ENCODE measurements at regions not wholly inside any gene's neighbourhood (a gene's known extent, or its start where the extent isn't known, plus 50 kb on each side); places are given as distances from the start of the nearest gene placed in this dataset.

- DNase-seq (ENCODE audit: low spot score in 2 of 2): peak in 1 of 2 donors; percentile 77
- TF ChIP-seq POLR2A (IDR thresholded peaks at IDR 0.05): no peak
- no peak for TF ChIP-seq CTCF (IDR thresholded peaks at IDR 0.05)
- intact Hi-C loops (cut with DNase I; ENCODE audit: low total_unique reads): no loop called here
- 92% methylated on average over 6 of the region's 6 CpGs for WGBS, 2 donors
- no peak overlapping the region for H3K4me3 ChIP-seq (ENCODE audit: low read depth, poor library complexity, severe bottlenecking)
Observed at GRCh38 chr15:27677951-27678350, 421.2 kb downstream of the OCA2 start.

- TF ChIP-seq CTCF (IDR thresholded peaks at IDR 0.05) (no peak), POLR2A (IDR thresholded peaks at IDR 0.05) (no peak)
- intact Hi-C loops (cut with DNase I; ENCODE audit: low total_unique reads): no loop called here
- WGBS, 2 donors: 91 to 96% methylated on average over 9 of the region's 9 CpGs
- no peak overlapping the region for H3K4me3 ChIP-seq (ENCODE audit: low read depth, poor library complexity, severe bottlenecking)
- DNase-seq (ENCODE audit: low spot score in 2 of 2): peak in 1 of 2 donors; percentile 66
Observed at GRCh38 chr15:27676647-27677046, 422.5 kb downstream of the OCA2 start.

GRCh38 chr15:27675571-27675970 lies 423.5 kb downstream of the OCA2 start:
- WGBS, 2 donors: 80 to 85% methylated on average over 8 of the region's 8 CpGs
- no peak for TF ChIP-seq POLR2A (IDR thresholded peaks at IDR 0.05)
- TF ChIP-seq CTCF (IDR thresholded peaks at IDR 0.05): no peak
- DNase-seq (ENCODE audit: low spot score in 2 of 2): peak in 1 of 2 donors; percentile 50
- intact Hi-C loops (cut with DNase I; ENCODE audit: low total_unique reads): no loop called here
- no peak overlapping the region for H3K4me3 ChIP-seq (ENCODE audit: low read depth, poor library complexity, severe bottlenecking)

DNA sequence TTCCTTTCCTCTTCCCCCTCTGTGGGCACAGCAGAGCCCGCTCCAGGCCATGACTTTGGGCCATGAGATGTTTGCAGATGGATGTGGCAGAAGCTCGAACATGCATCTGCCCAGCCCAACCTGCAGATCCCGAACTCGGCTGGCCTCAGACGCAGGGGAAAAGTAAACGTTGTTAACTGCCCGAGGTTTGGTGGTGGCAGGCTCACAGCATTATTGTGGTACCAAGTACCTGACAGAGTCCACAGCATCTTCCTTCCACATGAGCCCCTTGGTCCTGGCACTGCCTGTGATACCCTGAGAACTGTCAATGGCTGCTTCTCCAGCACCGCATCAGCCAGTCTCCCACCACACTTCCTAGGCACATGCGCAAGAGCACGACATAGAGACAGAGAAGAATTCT lies 424.3 kb downstream of the OCA2 start:
- no peak overlapping the region for H3K4me3 ChIP-seq (ENCODE audit: low read depth, poor library complexity, severe bottlenecking)
- TF ChIP-seq CTCF (IDR thresholded peaks at IDR 0.05) (no peak), POLR2A (IDR thresholded peaks at IDR 0.05) (no peak)
- intact Hi-C loops (cut with DNase I; ENCODE audit: low total_unique reads): no loop called here
- DNase-seq (ENCODE audit: low spot score in 2 of 2): peak in 1 of 2 donors; percentile 57
- WGBS, 2 donors: 89% methylated on average over 10 of the region's 10 CpGs

DNA sequence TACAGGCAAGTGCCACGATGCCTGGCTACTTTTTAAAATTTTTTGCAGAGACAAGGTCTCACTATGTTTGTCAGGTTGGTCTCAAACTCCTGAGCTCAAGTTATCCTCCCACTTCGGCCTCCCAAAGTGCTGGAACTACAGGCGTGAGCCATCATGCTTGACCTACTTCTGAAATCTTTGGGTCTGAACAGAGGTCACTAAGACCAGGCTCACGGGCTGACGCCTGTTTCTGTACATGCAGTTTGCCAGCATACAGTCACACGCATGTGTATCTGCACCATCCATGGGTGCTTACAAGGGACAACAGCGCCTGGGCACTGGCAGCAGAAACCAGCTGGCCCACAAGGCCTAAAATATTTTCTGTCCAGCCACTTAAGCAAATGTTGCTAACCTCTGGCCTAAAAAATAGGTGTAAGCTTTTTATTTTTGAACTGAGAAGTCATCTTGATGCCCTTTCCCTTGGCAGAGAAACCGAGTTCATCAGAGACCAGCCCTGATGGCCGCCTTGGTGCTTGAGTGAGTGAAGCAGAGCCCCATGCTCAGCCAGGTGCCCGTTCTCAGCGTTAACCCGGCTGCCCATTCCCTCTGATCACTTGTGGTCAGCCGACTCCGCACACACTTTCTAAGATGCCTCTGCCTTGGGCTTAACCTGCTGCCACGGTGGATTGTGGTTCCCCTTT lies 425.2 kb downstream of the OCA2 start:
- 92 to 94% methylated on average over 15 of the region's 15 CpGs for WGBS, 2 donors
- TF ChIP-seq CTCF (IDR thresholded peaks at IDR 0.05) (no peak), POLR2A (IDR thresholded peaks at IDR 0.05) (no peak)
- peak in 1 of 2 donors; percentile 68 for DNase-seq (ENCODE audit: low spot score in 2 of 2)
- intact Hi-C loops (cut with DNase I; ENCODE audit: low total_unique reads): no loop called here
- H3K4me3 ChIP-seq (ENCODE audit: low read depth, poor library complexity, severe bottlenecking): no peak overlapping the region

DNA sequence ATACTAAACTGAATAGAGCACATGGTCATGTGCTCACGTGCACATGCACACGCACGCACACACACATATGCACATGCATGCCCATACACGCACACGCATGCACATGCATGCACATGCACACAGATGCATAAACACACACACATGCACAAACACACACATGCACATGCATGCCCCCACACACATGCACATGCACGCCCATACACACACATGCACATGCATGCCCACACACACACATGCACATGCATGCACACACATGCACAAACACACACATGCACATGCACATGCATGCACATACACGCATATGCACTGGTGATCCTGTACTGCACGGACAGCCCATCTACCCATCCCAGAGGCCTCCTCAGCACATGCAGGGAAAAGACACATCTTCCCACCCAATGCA lies 426.6 kb downstream of the OCA2 start:
- no peak overlapping the region for H3K4me3 ChIP-seq (ENCODE audit: low read depth, poor library complexity, severe bottlenecking)
- peak in 1 of 2 donors; percentile 34 for DNase-seq (ENCODE audit: low spot score in 2 of 2)
- intact Hi-C loops (cut with DNase I; ENCODE audit: low total_unique reads): no loop called here
- 93 to 94% methylated on average over 8 of the region's 8 CpGs for WGBS, 2 donors
- TF ChIP-seq CTCF (IDR thresholded peaks at IDR 0.05): no peak
- no peak for TF ChIP-seq POLR2A (IDR thresholded peaks at IDR 0.05)
